ENCODE measurements at regions not wholly inside any gene's neighbourhood (a gene's known extent, or its start where the extent isn't known, plus 50 kb on each side); places are given as distances from the start of the nearest gene placed in this dataset.

DNA sequence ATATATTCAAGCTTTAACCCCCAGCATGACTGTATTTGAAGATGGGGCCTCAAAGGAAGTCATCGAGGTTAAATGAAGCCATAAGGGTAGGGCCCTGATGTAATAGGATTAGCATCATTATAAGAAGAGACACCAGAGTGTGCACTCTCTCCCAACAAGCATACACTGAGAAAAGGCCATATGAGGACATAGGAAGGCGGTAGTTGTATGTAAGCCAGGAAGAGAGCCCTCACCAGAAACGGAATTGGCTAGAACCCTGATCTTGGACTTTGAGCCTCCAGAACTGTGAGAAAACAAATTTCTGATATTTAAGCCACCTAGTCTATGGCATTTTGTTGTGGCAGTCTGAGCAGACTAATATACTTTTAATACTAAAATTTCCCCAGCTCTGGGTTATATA lies 150.1 kb upstream of the STXBP5 start:
- Histone ChIP-seq H3K4me1 (ENCODE audit: control insufficient read depth in 5 of 5, insufficient read depth in 5 of 5, low read length in 5 of 5) (no peaks in the 10 kb centered on the region), H3K9me3 (ENCODE audit: control insufficient read depth in 4 of 4, insufficient read depth in 3 of 4, low read length in 3 of 4) (no peaks in the 10 kb centered on the region), H3K9ac (ENCODE audit: insufficient read depth in 1 of 2, low read length in 2 of 2) (no peak overlapping the region), H3K4me3 (no peak overlapping the region), H3K27me3 (ENCODE audit: control insufficient read depth in 3 of 3, insufficient read depth in 3 of 3, low read length in 2 of 3) (no peaks in the 10 kb centered on the region), H3K36me3 (ENCODE audit: control insufficient read depth in 4 of 4, insufficient read depth in 4 of 4, low read length in 4 of 4) (no peaks in the 10 kb centered on the region), H3K27ac (ENCODE audit: low read depth in 1 of 2, low read length in 1 of 2) (no peak overlapping the region)
- DNase-seq: no peak
- TF ChIP-seq, protein P1, sequence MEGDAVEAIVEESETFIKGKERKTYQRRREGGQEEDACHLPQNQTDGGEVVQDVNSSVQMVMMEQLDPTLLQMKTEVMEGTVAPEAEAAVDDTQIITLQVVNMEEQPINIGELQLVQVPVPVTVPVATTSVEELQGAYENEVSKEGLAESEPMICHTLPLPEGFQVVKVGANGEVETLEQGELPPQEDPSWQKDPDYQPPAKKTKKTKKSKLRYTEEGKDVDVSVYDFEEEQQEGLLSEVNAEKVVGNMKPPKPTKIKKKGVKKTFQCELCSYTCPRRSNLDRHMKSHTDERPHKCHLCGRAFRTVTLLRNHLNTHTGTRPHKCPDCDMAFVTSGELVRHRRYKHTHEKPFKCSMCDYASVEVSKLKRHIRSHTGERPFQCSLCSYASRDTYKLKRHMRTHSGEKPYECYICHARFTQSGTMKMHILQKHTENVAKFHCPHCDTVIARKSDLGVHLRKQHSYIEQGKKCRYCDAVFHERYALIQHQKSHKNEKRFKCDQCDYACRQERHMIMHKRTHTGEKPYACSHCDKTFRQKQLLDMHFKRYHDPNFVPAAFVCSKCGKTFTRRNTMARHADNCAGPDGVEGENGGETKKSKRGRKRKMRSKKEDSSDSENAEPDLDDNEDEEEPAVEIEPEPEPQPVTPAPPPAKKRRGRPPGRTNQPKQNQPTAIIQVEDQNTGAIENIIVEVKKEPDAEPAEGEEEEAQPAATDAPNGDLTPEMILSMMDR (IDR thresholded peaks at IDR 0.05; ENCODE audit: control extremely low read depth, extremely low read depth): no peak
- WGBS, 2 donors: 59 to 81% methylated on average over 3 of the region's 3 CpGs
- ATAC-seq (ENCODE audit: insufficient read depth, low FRiP score): no peak

DNA sequence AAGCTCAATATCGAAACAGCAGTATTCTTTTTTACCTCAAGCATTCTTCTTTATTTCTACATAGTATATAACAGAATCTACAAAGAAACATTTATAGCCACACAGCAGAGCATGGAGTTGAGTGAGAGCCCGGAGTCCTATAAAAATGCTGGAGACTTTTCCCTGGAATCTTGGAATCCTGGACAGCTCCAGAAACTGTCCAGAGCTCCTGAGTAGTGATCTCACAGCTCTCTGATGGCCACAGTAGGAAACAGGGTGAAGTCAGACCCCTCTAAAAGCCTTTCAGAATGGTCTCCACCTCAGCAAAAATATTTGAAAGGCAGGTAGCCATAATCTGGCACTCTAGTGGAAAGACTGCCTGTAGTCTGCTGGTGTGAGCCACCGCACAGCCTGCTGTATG lies 149.3 kb upstream of the STXBP5 start:
- ATAC-seq (ENCODE audit: insufficient read depth, low FRiP score): no peak
- H3K9ac ChIP-seq (ENCODE audit: insufficient read depth in 1 of 2, low read length in 2 of 2): no peak overlapping the region
- no peaks in the 10 kb centered on the region for H3K27me3 ChIP-seq (ENCODE audit: control insufficient read depth in 3 of 3, insufficient read depth in 3 of 3, low read length in 2 of 3)
- no peaks in the 10 kb centered on the region for H3K36me3 ChIP-seq (ENCODE audit: control insufficient read depth in 4 of 4, insufficient read depth in 4 of 4, low read length in 4 of 4)
- 92 to 96% methylated on average over 3 of the region's 3 CpGs for WGBS, 2 donors
- H3K27ac ChIP-seq (ENCODE audit: low read depth in 1 of 2, low read length in 1 of 2): no peak overlapping the region
- DNase-seq: no peak
- no peaks in the 10 kb centered on the region for H3K9me3 ChIP-seq (ENCODE audit: control insufficient read depth in 4 of 4, insufficient read depth in 3 of 4, low read length in 3 of 4)
- H3K4me3 ChIP-seq: no peak overlapping the region
- TF ChIP-seq, protein P1 (IDR thresholded peaks at IDR 0.05; ENCODE audit: control extremely low read depth, extremely low read depth): no peak
- H3K4me1 ChIP-seq (ENCODE audit: control insufficient read depth in 5 of 5, insufficient read depth in 5 of 5, low read length in 5 of 5): no peaks in the 10 kb centered on the region

DNA sequence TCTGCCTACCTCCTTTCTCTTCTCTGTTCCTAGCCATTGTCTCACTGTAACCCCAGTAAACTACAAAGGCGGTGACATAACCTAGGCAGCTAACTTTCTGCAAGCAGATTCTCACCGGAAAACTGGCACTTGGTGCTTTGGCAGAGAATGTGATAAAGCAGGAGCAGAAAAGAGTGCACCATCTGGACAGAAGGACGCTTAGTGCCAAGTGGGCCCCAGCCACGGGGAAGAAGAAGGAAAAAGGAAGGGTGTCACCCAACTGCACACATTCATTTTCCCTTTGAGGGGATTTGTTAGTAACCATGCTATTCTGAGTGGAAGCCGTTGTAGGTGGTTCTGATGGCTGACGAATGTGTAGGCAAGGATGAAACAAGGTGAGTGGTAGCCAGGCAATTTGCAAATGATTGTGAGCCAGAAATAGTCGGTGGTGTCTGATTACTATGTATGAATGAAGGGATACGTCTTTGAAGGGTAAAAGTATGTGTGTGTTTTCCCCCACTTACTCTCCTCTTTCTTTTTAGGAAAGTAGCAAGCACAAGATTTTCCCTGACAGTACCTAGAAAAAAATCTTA lies 148.3 kb upstream of the STXBP5 start:
- Histone ChIP-seq H3K9ac (ENCODE audit: insufficient read depth in 1 of 2, low read length in 2 of 2) (no peak overlapping the region), H3K27me3 (ENCODE audit: control insufficient read depth in 3 of 3, insufficient read depth in 3 of 3, low read length in 2 of 3) (no peaks in the 10 kb centered on the region), H3K4me3 (no peak overlapping the region), H3K9me3 (ENCODE audit: control insufficient read depth in 4 of 4, insufficient read depth in 3 of 4, low read length in 3 of 4) (no peaks in the 10 kb centered on the region), H3K36me3 (ENCODE audit: control insufficient read depth in 4 of 4, insufficient read depth in 4 of 4, low read length in 4 of 4) (no peaks in the 10 kb centered on the region), H3K27ac (ENCODE audit: low read depth in 1 of 2, low read length in 1 of 2) (no peak overlapping the region), H3K4me1 (ENCODE audit: control insufficient read depth in 5 of 5, insufficient read depth in 5 of 5, low read length in 5 of 5) (no peaks in the 10 kb centered on the region)
- WGBS, 2 donors: 71 to 79% methylated on average over 8 of the region's 8 CpGs
- no peak for DNase-seq
- no peak for ATAC-seq (ENCODE audit: insufficient read depth, low FRiP score)
- TF ChIP-seq, protein P1 (IDR thresholded peaks at IDR 0.05; ENCODE audit: control extremely low read depth, extremely low read depth): no peak

DNA sequence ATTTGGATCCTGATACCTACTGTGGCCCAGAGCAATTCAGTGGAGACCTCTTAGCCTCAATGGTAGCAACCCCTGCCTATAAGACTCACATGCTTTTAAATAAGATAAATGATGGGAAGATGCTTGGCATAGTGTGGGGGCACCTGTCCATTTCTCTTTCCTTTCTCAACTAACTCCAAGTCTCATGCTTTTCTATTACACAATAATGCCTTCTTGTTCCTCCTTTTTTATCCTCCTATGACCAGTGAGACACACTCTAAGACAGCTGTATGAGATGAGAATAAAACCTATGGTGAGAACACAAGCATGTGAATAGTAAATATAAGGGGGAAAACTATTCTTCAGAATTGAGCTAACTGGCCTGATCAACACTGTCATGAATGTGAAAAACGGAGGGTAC lies 147.0 kb upstream of the STXBP5 start:
- no peak overlapping the region for H3K9ac ChIP-seq (ENCODE audit: insufficient read depth in 1 of 2, low read length in 2 of 2)
- DNase-seq: no peak
- H3K27ac ChIP-seq (ENCODE audit: low read depth in 1 of 2, low read length in 1 of 2): no peak overlapping the region
- H3K36me3 ChIP-seq (ENCODE audit: control insufficient read depth in 4 of 4, insufficient read depth in 4 of 4, low read length in 4 of 4): no peaks in the 10 kb centered on the region
- H3K27me3 ChIP-seq (ENCODE audit: control insufficient read depth in 3 of 3, insufficient read depth in 3 of 3, low read length in 2 of 3): no peaks in the 10 kb centered on the region
- ATAC-seq (ENCODE audit: insufficient read depth, low FRiP score): no peak
- no peaks in the 10 kb centered on the region for H3K4me1 ChIP-seq (ENCODE audit: control insufficient read depth in 5 of 5, insufficient read depth in 5 of 5, low read length in 5 of 5)
- WGBS, 2 donors: 71 to 83% methylated on average over 1 of the region's 1 CpG
- TF ChIP-seq, protein P1 (IDR thresholded peaks at IDR 0.05; ENCODE audit: control extremely low read depth, extremely low read depth): no peak
- H3K4me3 ChIP-seq: no peak overlapping the region
- H3K9me3 ChIP-seq (ENCODE audit: control insufficient read depth in 4 of 4, insufficient read depth in 3 of 4, low read length in 3 of 4): no peaks in the 10 kb centered on the region

All from lung (tissue), 11 donors.